HG02840 (cell line): ENCODE measurements at regions not wholly inside any gene's neighbourhood (a gene's known extent, or its start where the extent isn't known, plus 50 kb on each side); places are given as distances from the start of the nearest gene placed in this dataset.
"Not testable (repeated sequence)": the region's sequence is repeated elsewhere in the genome, so short reads cannot be mapped to it uniquely, and the experiment has no call there.

ENCODE experiments used
- ATAC-seq: cut with Tn5 transposase; IDR thresholded peaks from one replicate; pipeline ENCODE4 v1.9.1; 2021; ENCODE audit warnings: mild to moderate bottlenecking, moderate library complexity, moderate number of reproducible peaks; ENCODE audit not compliant: unreplicated experiment, low FRiP score

DNA sequence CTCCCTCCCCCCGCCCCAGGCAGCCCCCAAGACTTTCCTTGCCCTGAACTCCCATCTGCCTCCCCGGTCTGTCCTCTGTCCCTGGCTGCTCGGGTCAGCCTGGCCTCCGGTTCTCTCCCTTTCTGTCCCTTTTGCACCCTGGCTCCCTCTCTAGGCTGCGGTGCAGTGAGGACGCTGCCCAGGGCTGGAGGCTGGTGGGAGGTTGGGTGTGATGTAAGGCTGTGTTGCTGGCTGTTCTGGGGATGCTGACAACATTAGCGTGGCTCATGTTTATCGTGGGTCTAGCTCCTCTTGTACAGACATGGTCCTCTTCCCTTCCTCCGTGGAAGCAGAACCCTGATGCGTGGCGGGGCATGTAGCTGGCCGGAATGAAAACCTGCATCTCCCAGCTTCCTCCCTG is 357.5 kb downstream of the CNTNAP3B start:
- not testable (repeated sequence) for ATAC-seq

DNA sequence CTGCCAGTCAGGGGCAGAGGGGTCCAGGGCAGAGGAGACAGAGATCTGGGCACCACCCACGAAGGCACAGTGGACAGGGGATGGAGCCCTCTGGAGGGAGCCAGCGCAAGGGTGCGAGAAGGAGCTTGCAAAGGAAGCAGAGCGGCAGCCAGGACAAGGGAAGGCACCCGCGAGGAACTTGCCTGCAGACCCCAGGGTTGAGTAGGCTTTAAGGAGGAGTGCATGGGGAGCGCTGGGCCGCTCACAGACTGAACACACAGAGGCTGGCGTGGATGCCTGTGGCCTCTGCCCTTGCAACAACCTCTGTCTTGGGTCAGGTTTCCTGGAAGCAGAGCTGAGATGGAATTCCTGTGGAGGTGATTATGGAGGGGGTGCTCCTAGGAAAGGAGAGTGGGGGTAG is 374.4 kb downstream of the CNTNAP3B start:
- ATAC-seq = not testable (repeated sequence)

DNA sequence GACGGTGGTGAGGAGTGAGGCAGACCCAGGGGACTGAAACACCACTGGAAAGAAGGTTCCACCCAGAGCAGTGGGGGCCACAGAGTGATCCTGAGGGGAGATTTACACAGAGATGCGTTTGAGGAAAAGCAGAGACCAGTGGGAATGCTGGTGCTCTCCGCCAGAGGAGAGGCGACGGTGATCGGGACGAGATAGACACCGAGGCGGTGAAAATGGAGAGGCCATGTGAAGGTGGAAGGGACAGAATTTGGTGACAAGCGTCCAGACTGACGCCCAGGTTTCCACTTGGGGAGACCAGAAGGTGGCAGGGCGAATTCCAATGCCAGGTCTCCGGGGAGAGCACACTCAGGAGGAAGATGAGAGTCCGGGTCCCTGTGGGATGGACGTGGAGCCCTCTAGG is 374.8 kb downstream of the CNTNAP3B start:
- not testable (repeated sequence) for ATAC-seq

DNA sequence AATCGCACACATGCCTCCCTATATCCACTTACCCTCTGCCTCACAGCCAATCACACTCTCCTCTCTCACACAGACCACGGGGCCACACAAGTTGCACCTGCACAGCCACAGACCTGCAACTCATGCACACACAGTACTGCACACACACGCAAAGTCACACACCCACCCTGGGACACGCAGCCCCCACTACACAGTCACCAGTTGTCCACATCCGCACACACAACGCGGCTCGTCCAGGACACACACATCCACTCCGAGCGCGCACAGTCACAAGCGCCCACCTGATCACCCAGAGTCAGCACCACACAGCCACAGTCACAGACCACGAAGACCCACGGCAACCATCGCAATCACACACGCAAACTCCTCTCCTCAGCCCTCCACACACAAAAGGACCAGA is 387.3 kb downstream of the CNTNAP3B start:
- not testable (repeated sequence) for ATAC-seq

DNA sequence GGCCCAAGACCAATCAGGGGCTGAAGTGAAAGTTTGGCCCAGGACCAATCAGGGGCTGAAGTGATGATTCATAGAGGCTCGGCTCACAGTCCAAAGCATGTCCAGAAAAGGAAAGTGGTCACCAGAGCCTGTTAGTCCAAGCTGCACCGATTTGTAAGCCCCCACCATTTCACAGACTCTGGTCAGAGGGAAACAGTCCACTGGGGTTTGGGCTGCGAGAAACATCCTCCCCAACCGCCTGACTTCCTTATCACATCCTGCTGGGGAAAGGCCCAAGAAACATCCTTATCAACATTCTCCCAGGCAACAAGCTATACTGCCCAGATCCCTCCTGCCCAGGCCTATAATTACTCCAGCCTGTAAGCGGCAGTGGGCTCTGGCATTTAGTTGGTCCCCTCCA is 388.1 kb downstream of the CNTNAP3B start:
- not testable (repeated sequence) for ATAC-seq

DNA sequence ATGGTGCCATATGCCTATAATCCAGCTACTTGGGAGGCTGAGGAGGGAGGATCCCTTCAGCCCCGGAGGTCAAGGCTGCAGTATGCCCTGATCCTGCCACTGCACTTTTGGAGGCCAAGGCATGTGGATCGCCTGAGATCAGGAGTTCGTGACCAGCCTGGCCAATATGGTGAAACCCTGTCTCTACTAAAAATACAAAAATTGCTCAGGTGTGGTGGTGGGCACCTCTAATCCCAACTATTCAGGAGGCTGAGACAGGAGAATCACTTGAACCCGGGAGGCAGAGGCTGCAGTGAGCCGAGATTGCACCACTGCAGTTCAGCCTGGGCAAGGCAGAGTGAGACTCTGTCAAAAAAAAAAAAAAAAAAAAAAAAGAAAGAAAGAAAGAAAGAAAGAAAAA is 390.5 kb downstream of the CNTNAP3B start:
- not testable (repeated sequence) for ATAC-seq

DNA sequence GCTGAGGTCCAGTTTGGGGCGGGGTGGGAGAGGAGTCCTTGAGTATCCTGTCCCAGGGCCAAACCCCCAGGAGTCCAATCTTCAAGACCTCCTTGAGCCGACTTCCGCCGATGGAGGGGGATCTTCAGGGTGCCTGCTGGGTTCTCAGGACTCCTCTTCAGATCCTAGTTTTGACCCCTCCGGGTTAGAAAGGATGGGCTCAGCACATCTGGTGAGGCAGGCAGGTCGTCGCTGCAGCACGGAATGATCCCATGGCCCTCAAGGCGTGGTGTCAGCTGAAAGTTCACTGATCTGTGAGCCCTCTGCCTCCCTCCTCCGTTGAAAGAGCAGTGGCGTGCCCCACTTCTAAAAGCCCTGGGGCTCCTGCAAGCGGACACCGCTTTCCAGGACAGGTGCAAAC is 430.0 kb downstream of the CNTNAP3B start:
- not testable (repeated sequence) for ATAC-seq

DNA sequence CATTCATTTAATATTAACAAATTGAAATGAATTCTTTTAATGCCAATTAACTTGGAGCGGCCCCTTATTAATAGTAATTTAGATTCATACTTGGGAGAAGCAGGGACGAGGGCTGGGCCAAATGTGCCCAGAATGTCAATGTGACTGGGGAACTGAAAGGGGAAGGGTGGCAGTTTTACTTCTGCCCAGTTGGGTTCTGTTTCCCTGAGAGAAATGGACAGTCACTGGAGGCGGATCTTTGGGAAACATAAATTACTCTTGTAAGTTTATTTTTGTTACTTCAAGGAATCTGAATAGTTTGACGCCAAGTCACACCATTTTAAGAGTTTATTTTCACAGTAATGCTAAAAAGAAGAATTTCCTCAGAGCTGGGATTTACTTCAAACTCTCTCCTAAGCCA is 432.1 kb downstream of the CNTNAP3B start:
- not testable (repeated sequence) for ATAC-seq

DNA sequence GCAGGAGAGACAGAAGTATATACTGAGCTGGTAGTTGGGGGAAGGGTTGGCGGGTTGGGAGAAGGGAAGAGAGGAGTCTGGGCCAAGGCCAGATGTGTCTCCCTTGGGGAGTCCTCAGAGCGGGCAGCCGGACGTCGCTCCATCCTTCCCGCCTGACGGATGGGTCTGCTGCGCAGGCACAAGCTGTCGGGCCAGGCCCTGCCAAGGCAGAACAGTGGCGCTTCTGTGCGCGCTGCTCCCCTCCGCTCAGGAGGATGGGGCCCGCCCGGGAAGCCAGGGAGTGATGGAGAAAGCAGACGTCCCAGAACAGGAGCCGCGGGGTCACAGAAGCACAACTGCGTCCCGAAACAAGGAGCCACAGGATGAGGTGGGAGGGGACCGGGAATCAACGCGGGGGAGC is 449.9 kb downstream of the CNTNAP3B start:
- ATAC-seq = not testable (repeated sequence)

DNA sequence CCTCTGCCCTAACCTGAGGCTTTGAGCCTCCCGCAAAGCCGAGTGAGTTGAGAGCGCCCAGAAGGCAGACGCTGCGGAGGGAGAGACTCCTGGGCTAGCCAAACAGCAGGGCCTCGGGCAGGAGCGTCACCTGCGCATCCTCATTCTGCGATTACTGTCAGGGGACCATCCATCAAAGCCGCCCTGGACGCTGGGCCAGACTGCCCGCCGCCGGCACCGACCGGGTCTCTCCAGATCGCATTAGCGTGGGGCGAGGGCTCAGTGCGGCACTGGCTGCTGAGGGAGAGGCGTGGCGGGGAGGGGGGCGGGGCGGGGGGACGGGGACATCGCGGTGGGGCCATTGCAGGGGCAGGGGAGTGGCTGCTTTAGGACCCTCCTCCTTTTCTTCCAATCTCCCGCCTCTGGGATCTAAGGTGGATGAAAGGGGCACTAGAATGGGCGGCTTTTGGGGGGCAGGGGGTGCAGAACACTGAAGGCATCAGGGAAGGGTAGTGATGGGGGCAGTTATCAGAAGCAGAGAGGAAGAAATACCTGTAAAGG is 465.7 kb downstream of the CNTNAP3B start:
- ATAC-seq = not testable (repeated sequence)

DNA sequence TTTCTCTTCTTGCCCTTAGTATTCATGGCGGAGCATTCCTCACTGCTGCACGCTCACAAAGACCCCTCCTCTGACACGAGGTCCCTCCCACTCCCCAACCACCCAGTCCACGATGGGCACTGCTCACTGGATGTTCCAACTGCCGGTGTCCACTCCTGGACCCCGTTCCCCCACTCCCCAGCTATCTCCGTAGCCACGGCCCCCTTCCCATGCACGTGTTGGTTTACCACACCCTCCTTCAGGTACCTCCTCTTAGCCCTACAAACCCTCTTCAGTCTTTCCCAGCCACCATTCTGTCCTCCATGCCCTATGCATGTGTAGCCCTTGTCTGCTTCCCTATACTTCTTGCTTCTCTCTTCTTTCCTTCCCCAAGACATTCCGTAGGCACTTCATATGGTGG is 469.6 kb upstream of the ZNG1F start:
- ATAC-seq = not testable (repeated sequence)

DNA sequence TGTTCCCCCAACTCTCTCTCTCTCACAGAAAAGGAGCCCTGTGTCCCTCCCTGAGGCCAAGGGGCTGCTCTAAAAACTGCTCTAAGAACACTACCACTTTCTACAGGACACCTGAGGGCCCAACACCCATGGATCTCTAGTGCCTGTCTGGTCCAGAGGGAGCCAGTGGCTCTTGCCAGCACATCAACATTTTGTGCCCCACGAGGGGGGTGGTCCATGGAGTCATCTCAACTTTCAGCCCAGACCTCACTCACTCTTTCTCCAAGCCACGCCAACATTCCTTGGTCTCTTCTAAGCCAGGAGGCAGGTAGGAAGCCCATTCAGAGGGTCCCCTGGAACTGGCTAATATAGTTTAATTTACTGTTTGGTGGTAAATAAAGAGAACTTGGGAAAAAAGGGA is 469.0 kb upstream of the ZNG1F start:
- not testable (repeated sequence) for ATAC-seq

DNA sequence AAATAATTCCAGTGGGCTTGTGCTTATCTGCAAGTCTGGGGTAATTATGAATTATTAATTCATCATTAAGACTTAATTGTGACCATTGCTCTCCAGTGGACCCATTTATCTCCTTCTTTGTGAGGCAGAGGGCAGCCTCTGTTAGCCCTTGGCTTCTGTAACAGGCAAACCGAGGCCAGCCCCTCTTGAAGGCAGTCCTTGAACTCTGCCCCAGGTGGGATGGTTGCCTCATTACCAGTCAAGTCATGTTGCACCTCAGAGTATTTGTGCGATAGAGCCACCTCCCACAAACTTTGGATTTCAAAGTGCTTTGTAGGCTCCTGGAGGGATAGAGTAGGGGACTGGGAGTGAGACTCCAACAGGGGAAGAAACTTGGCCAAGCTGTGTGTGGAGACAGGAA is 468.0 kb upstream of the ZNG1F start:
- not testable (repeated sequence) for ATAC-seq

DNA sequence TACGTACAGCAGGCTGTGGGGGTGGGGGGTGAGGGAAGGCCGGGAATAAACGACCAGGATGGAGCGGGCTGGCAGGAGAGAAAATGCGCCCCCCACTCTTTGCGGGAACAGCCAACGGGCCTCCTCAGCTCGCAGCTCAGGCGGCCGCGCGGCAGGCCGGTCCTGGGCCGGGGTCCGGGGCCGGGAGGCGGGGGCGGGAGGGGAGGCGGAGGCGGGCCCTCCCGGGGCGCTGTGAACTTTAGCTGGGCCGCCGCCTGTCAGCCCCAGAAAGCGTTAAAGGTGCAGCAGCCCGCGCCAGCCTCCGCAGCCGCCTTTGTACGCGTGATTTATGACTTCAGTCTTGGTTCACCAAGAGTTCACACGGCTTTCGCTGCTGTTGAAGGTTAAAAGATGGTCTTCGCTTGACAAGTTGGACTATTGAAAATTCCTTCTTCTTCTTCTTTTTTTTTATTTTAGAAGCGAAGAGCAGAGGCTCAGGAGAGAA is 466.0 kb upstream of the ZNG1F start:
- not testable (repeated sequence) for ATAC-seq

DNA sequence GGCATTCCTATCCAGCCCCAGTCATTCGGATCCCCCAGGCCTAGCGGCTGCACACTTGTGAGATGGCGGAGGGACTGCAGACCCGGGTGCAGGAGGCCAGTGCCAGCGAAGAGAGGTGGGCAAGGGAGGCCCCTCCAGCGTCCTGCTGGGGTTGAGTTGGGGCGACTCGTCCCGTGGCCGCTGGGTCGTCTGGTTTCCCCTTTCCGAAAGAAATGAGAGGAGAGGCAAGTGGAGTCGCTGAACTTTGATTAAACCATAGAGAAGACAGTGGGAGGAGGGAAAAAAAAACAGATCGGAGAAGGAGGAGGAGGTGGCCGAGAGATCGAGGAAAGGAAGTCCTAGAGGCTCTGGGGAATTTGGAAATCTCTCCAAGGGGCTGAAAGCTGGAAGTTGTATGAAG is 465.2 kb upstream of the ZNG1F start:
- not testable (repeated sequence) for ATAC-seq

DNA sequence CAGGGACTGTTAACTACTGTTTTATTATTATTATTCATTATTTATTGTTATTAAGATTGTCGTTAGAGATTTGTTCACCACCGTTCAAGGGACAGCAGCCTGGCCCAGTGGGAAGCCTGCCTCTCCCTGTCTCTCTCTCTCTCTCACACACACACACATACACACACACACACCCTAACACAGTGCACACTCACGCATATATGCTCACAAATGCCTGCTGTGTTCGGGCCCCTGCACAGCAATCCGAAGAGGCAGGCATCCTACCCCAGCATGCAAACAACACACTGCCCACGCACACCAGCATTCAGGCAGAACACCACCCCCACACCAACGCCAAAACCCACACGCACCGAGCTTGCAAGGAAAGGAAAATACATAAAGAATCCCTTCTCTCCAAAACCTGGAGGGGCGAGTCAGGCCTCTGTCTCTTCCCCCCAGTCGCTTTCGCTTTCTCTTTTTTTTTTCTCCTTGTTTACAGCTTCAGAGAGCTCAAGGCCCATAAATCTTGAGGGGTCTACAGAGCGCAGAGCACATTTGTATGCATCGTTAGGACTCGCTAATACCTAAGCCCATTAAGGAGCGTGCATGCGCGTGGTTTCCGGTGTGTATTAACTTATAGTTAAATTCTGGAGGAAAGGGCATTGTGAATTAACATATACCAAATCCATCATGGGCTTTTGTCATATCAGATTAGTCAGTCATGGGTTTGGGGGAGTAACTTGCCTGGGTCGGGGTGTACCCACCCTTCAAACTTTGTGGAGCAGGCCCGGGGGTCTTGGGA is 464.6 kb upstream of the ZNG1F start:
- not testable (repeated sequence) for ATAC-seq

DNA sequence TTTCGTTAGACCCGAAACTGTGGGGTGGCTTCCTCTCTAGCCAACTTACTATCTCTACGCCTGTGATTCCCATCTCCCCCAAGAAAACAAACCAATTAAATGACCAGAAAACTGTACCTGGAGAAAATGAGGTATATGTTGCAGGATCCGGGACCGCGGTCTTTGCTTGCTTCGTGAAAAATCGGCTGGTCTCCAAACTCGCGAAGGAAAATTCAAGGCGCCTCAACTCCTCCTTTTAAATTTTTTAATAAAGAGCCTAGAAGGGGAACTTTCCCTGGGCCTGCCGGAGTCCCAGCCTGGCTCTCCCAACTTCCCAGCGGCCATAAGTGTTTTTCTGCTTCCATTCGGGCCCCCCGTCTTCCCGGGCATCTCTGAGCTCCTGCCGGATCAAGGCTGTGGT is 463.7 kb upstream of the ZNG1F start:
- not testable (repeated sequence) for ATAC-seq

DNA sequence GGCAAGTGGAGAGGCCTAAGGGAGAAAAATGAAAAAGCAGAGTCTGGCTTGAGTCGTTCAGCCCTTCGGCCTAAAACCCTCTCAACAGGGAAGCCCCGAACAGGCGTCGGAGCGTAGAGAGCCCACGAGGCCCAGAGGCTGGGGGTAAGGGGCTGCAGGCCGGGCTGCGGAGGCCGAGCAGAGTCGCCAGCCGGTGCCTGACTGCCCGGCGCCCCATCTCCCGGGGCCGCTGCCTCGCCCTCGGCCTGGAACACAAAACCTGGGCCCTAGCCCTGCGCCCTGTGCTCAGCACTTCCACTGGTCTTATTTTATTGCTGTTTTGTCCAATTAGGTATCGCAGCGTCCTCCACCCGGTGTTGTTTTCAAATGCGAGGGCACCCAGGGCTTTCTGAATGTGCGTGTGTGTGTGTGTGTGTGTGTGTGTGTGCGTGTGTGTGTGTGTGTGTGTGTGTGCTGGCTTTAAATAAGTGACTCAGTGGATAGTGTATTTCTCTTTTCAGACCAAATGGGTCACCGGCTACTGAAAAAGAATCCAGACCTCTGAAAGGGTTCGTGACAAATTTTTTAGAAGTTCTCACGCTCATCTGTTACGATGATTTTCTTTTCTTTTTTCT is 463.1 kb upstream of the ZNG1F start:
- not testable (repeated sequence) for ATAC-seq

DNA sequence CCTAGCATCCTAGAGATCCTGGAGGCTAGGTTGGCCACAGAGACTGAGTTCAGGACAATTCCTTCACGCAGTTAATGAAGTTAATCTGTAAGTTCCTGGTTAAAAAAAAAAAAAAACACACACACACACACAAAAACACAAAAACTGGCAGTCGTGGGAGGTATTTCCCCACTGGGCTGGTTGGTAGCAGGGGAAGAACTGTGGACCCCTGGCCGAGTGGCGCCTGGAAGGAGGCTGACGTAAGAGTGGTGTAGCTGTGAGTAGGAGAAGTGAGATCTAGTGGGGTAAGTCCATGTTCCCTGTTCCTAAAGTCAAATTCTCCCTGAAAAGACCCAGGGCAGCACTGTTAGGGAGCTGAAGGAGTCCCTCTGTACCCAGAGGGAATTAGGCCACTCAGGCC is 461.0 kb upstream of the ZNG1F start:
- ATAC-seq = not testable (repeated sequence)

DNA sequence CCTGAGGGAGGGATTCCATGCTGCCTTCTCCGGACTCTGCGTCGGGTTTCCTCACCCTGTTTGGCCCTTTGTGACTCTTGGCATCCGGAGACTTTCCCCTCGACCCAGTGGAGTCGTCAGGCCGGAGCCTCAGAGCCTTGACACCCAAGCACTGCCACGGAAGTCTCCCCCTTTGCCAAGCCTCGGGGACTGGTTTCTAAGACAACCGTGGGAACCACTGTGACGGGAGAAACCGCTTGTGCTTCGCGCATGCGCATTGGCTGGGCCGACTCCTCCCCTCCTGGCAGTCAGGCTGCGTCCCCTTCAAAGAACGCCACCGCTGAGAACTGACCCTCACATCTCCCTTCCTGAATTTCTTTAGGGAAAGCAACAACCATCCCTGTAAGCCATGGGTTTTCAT is 459.4 kb upstream of the ZNG1F start:
- not testable (repeated sequence) for ATAC-seq

DNA sequence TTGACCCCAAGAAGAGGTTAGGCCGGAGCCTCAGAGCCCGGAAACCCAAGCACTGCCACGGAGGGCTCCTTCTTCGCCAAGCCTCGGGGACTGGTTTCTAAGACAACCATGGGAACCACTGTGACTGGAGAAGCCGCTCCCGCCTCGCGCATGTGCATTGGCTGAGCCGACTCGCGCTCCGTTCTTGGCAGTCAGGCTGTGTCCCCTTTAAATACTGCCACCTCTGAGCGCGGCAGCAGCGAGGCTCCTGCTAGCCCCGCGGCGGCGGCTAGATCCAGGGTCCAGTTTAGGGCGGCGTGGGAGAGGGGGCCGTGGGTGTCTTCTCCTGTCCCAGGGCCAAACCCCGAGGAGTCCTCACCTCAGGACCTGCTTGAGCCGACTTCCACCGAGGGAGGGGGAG is 457.1 kb upstream of the ZNG1F start:
- not testable (repeated sequence) for ATAC-seq
